HG03469 (cell line): ENCODE measurements at regions not wholly inside any gene's neighbourhood (a gene's known extent, or its start where the extent isn't known, plus 50 kb on each side); places are given as distances from the start of the nearest gene placed in this dataset.
A peak's percentile ranks its signal among the peaks of the same experiment; 100 is the strongest.

Experiments used
- ATAC-seq: cut with Tn5 transposase; IDR thresholded peaks from one replicate; pipeline ENCODE4 v1.9.1; 2021; ENCODE audit warnings: mild to moderate bottlenecking, moderate library complexity, moderate number of reproducible peaks; ENCODE audit not compliant: unreplicated experiment

DNA sequence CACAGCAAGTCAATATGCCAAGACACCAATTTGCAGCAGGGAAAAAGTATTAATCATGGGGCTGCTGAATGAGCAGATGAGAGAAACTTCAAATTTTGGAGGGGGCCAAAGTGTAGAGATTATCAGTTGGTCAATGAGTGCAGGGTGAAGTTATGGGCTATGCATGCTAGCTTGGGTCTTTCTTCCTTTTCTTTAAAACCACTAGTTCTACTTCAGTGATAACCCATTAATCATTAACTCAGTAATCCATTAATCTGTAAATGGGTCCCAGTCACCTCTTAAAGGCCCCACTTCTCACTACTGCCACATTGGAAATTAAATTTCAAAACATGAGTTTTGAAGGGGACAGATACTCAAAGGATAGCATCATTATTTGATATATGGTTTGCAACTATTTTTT, 688.6 kb upstream of the ADGRL4 start:
- ATAC-seq, result peak; percentile 89

DNA sequence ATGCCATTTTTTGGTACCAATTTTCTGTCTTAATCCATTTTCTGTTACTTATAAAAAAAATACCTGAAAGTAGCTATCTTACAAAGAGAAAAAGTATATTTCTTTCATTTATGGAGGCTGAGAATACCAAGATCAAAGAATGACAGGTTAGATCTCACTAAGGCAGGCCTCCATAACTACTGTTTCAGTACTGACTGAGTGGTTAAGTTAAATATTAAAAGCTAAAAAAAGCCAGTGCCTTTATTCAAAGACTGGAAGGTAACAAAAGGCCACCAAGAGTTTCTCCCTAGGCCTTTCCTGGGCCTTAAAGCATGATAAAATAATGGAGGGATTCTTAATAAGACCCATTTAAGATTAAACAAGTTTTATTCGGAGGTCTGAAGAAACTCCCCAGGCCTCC, 687.7 kb upstream of the ADGRL4 start:
- no peak for ATAC-seq

DNA sequence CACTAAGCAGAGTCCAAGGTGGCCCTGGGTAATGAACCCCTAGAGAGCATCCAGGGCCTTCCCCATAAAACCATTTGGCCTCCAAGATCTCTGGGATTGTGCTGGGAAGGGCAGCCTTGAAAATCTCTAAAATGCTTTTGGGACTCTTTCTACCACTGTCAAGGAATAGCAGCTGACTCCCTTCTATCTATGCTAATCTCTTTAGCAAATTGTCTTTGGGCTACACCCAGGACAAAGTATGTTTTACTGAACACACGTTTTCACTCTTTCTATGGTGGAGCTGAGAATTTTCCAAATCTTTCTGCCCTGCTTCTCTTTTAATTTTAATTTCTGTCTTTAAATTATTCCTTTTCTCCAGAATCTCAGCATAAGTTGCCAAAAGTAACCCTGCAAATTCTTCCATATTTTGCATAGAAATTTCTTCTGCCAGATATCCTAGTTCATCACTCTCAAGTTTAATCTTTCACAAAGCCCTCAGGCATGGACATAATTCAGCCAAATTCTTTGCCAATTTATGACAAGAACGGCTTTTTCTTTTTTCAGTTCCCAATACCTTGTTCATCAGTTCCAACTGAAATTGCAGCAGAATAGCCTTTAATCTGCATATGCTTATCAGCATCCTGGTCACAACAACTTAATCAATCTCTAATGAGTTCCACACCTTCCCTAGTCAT, 687.0 kb upstream of the ADGRL4 start:
- ATAC-seq, result no peak

- no peak for ATAC-seq
These were observed 686.0 kb upstream of the ADGRL4 start for GRCh38 chr1:79692519-79692918.

DNA sequence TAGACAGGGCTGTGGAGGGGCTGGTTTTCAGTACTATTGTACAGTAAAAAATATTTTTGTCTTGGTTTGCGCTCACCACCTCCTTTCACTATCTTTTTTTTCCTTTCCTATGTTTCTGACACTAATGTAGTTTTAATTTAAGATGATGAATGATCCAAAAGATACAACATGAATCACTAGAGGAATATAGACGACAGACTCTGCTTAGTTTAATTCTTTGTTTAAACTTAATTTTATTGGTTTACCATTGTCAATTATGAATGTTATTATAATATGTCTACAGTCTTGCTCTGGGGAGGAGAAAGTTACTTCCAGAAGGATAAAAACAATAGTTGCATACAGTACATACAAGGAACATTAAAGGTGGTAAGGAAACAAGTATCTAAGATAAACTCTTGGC, 682.4 kb upstream of the ADGRL4 start:
- no peak for ATAC-seq

- no peak for ATAC-seq
These were observed 676.9 kb upstream of the ADGRL4 start for GRCh38 chr1:79683420-79683819.

GRCh38 chr1:79682478-79682877, 675.9 kb upstream of the ADGRL4 start:
- ATAC-seq, result no peak

DNA sequence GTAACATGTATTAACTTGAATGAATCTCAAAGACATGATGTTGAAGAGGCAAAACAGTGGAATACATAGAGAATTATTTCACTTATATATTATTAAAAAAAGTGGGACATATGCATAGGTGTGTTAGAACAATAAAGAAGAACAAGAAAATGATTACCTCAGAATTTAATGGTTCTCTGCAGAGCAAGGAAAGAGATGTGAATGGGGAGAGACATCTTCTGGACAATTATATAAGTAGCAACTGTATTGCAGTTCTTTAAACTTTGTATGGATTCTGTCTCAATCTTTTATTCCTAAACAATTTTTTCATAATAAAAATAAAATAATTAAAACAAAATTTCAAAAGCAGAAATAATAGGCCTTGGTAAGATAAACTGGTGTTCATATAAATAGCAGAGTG, 674.9 kb upstream of the ADGRL4 start:
- no peak for ATAC-seq

DNA sequence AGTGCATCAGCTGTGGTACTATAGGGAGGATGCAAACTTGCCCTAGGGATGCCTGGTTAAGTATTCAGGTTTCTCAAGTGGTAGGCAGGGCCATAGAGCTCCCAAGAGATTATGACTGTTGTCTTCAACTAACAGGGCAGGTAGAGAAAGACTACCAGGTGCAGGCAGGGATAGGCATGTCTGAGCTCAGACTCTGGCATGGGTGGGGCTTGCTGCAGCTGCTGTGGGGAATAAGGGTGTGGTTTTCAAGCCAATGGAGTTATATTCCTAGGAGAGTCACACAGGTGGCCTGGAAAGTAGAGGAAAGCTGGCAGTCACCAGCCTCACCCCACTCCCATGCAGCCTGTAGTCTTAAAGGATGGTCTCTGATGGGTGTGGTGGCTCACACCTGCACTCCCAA, 673.4 kb upstream of the ADGRL4 start:
- ATAC-seq, result no peak

DNA sequence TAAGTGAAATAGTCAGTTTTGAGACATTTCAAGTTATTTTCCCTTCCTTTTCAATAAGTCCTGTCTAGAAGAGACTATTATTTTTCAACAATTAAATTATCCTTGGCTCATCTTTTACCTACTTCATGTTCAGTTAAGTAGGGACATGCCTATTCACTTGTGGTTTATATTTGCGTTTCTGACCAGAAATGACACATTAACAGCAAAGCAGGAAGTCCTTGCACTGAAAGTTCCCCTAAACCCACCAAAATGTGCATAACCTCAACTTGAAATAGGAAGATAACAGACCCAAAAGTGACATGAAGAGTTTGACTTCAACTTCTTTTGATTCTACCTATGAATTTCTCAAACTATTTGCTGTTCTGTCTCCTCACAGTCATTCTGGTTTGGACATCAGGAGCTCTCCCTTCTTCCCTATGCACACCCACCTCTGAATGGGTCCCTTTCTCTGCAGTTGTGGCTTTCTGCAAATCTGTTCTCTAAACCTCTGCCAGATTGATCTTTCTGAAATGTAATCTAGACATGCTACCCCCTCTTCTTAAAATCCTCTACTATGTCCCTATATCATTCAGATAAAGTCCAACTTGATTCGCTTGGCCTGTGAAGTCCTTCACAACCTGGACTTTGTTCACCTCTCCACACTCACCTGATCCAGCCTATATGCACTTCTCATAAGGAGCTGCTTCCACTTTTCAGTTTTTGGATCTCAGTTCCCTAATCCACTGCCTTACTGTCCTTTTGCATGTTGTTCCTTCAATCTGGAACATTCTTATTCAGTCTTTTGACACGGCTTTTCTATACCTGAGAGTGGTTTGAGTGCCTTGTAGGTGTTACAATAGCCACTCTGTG, 661.5 kb upstream of the ADGRL4 start:
- peak; percentile 88 for ATAC-seq

DNA sequence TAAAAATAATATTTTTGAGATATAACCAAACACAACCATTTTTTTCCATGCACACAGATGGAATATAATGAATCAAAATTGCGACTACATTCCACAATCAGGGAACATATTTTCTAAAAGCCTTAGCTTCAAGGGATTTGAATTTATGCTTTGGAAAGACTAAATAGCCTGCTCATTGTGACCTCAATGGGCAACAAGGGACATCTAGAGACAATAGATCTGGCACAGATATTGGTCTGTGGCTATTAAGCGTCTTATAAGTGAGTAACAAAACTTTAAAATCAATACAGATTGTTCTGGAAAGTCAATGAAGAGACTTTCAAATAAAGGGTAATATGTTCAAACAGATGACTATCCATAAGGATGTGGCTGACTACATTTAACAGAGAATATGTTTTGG, 660.6 kb upstream of the ADGRL4 start:
- ATAC-seq, result no peak

GRCh38 chr1:79663916-79664315, 657.4 kb upstream of the ADGRL4 start:
- no peak for ATAC-seq

DNA sequence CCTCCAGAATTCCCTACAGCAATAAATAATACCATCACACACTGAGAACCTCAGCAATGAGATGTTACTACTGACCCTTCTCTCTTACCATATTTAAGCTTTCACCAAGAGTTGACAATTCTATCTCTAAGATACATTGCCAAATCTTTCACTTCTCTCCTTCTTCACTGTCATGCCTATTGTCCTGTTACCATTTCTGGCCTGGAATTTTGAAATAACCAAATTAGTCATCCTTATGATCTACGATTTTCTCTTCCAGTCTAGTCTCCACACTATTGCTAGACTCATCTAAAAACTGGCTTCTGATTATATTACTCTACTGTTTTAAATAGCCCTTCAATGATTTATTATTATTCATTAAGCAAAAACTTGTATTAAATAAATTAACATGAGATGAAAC, 656.1 kb upstream of the ADGRL4 start:
- ATAC-seq, result no peak

- ATAC-seq, result no peak
These were observed 653.6 kb upstream of the ADGRL4 start for GRCh38 chr1:79660129-79660528.

DNA sequence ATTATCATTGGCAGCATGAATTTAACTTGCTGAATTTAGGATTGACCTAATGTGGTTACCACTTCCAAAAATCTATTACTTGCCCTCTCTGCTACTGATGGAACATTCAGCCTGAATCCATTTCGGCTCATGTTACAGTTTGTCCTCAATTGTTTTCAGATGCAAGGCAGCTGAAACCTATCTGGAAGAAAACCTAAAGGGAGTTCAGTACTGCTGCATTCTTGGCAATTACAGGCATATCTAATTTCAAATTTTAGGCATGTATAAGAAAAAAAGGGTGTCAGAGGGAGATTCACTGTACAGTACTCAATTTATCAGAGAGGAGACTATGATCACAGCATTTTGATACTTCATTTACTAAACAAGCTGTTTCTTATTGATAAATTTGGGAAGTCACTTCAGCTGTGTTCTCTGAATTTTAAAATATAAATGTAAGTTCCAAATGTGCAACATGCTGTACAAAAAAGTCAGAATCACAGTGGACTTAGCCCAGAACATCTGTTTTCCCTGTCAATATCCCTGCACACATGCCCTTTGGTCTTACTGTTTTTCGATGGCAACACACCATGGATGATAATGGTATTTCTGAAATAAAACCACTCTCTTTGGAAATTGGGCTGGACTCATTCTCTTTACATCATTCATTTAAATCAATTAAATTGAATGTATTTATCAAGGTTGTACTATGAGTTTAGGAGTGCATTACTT, 651.6 kb upstream of the ADGRL4 start:
- no peak for ATAC-seq

- no peak for ATAC-seq
These were observed 649.3 kb upstream of the ADGRL4 start for GRCh38 chr1:79655876-79656275.

GRCh38 chr1:79652426-79652825, 645.9 kb upstream of the ADGRL4 start:
- no peak for ATAC-seq

DNA sequence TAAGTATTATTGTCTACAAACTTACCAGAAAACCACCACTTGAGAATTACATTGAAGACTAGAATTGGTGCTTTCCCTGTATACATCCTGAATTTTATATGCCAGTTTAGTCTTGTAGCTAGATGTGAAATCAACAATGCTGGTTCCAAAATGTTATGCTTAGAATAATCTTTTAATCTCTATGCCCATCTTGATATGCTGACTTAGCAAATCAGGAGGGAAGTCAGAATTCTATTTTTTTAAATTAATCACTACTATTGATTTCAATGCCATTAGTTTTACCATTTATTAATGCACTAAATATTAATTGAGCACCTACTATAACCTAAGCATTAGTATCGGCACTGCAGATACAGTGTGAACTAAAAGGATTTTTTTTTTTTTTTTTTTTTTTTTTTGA, 641.6 kb upstream of the ADGRL4 start:
- no peak for ATAC-seq

GRCh38 chr1:79646880-79647279, 640.4 kb upstream of the ADGRL4 start:
- no peak for ATAC-seq

GRCh38 chr1:79638382-79638781, 631.9 kb upstream of the ADGRL4 start:
- ATAC-seq, result peak; percentile 100

- ATAC-seq, result no peak
These were observed 626.9 kb upstream of the ADGRL4 start for GRCh38 chr1:79633456-79633855.

DNA sequence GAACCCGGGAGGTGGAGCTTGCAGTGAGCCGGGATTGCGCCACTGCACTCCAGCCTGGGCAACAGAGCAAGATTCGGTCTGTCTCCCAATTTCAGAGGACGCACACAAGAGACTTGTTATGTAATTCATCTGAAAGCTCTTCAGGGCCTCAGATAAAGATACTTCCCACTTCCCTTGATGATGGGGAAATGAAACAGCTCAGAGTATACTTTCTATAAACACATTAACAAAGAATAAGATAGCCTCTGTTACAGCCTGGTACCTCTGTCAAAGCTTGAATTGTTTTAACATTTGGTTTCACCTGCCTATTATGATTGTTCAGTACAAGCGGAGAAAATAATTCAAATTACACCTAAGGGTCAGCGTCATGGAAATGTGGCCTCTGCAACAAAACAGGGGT, 622.9 kb upstream of the ADGRL4 start:
- ATAC-seq, result no peak
